HUES64 (cell line): ENCODE measurements at regions not wholly inside any gene's neighbourhood (a gene's known extent, or its start where the extent isn't known, plus 50 kb on each side); places are given as distances from the start of the nearest gene placed in this dataset.

Experiments
- H3K27ac ChIP-seq: 2 replicates; pipeline ENCODE4 v1.7.0; 2013; ENCODE audit warnings: low read depth, low read length, inconsistent platforms
- H3K27me3 ChIP-seq: 2 replicates; pipeline ENCODE4 v1.6.1; 2013; ENCODE audit warnings: mild to moderate bottlenecking, low read length; ENCODE audit not compliant: insufficient read depth
- H3K36me3 ChIP-seq: 2 replicates; pipeline ENCODE4 v1.6.1; 2013; ENCODE audit warnings: mild to moderate bottlenecking, low read length; ENCODE audit not compliant: insufficient read depth
- H3K4me1 ChIP-seq: 2 replicates; pipeline ENCODE4 v1.6.1; 2013; ENCODE audit warnings: mild to moderate bottlenecking, low read length, moderate library complexity; ENCODE audit not compliant: insufficient read depth
- H3K4me3 ChIP-seq: 2 replicates; pipeline ENCODE4 v1.5.1; 2013; ENCODE audit warnings: mild to moderate bottlenecking, low read length, moderate library complexity
- H3K9ac ChIP-seq: 2 replicates; pipeline ENCODE4 v1.6.1; 2013; ENCODE audit warnings: mild to moderate bottlenecking, low read depth, low read length
- H3K9me3 ChIP-seq: 2 replicates; pipeline ENCODE4 v1.6.1; 2013; ENCODE audit warnings: low read depth, low read length; ENCODE audit not compliant: insufficient read depth
- WGBS: fragments of 150-250, 120-280 bp; methylation state at CpG from one replicate; pipeline ENCODE4 v1.1.7; 2013; ENCODE audit warnings: missing lambda C conversion rate; 5-methylcytosine and 5-hydroxymethylcytosine counted together

DNA sequence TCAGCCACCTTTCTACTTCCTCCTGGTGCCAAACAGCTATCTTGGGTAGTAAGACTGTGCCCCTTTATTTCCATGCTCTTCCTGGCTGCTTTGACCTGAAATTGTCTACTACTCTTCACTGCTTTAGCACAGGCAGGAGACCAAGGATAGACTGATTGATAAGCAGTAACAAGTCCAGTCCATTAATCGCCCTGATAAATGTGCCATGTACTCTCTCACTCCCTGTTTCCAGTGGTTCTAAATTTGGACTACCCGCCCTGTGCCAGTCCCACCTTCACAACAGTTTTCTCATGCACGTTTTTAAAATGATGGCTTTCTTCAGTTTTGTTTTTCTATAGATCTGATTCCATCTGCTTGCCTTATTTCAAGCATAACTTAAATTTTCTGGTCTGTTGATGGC lies 189.6 kb upstream of the RBMS1 start:
- H3K4me1 ChIP-seq: no peaks in the 10 kb centered on the region
- 95% methylated on average over 3 of the region's 3 CpGs for WGBS
- peaks cover 2% of the 10 kb centered on the region; the same call in 1 of the 2 replicates for H3K9me3 ChIP-seq

DNA sequence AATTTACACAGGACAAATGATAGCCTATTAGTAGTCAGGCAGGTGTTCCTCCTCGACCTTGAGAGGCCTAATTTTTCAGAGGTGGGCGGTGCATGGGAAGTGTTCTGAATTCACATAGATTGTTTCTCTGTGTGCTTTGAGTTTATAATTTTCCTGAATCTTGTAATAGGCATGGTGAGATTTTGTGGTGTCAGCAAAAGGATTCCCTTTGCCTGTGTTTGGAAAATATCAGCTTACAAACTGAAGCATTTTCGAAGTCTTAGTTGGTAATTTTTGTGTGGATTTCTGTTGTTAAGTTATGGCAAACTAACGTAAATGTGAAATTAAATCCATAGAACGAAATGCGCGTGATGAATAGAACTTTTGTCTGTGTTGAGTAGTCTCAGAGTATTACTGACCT lies 194.0 kb upstream of the RBMS1 start:
- Histone ChIP-seq H3K4me3 (no peak overlapping the region), H3K4me1 (no peaks in the 10 kb centered on the region), H3K27ac (no peak overlapping the region), H3K9me3 (no peaks in the 10 kb centered on the region), H3K27me3 (no peaks in the 10 kb centered on the region), H3K36me3 (no peaks in the 10 kb centered on the region), H3K9ac (no peak overlapping the region)
- 94% methylated on average over 7 of the region's 7 CpGs for WGBS

More for the DNA sequence above, 189.6 kb upstream of the RBMS1 start:
- H3K27me3 ChIP-seq: no peaks in the 10 kb centered on the region
- no peak overlapping the region for H3K4me3 ChIP-seq
- H3K27ac ChIP-seq: no peak overlapping the region
- H3K36me3 ChIP-seq: no peaks in the 10 kb centered on the region
- H3K9ac ChIP-seq: no peak overlapping the region

DNA sequence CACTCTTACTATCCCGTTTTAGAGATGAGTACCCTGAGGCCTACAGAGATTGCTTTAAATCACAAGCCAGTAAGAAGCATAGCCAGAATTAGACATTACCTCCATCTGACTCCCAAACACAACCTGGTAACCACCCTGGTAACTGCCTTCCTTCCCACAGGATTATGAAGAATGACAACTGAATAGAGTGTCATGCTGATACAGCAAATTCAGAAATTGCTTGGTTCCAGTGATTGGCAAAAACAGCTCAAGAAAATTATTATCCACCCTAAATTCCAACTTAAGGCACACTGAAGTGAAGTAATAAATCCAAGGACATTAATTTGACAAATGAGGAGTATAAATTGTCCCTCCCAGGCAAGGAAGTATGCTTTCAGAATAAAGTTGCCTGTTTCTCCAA lies 195.8 kb upstream of the RBMS1 start:
- no peaks in the 10 kb centered on the region for H3K4me1 ChIP-seq
- H3K9ac ChIP-seq: no peak overlapping the region
- 91% methylated on average over 1 of the region's 1 CpG for WGBS
- no peak overlapping the region for H3K4me3 ChIP-seq
- H3K36me3 ChIP-seq: no peaks in the 10 kb centered on the region
- no peaks in the 10 kb centered on the region for H3K9me3 ChIP-seq
- H3K27ac ChIP-seq: no peak overlapping the region
- no peaks in the 10 kb centered on the region for H3K27me3 ChIP-seq

DNA sequence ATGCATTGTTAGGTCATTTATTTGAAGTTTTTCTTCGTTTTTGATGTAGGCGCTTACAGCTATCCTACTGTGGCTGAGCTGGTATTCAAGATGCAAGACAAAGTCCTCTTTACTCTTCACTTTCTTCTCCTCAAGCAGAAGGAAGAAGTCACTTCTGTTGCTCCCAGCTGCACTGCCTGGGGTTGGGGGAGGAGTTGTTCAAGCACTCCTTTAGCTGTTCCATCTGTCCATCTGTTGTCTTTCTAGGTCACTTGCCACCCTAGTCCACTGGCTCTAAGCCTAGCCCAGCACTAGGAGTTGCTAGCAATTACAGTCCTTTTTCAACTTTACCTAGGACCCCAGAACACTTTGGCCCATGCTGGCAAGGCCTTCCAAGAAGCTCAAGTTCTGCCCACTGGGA lies 200.6 kb upstream of the RBMS1 start:
- 94% methylated on average over 2 of the region's 2 CpGs for WGBS
- no peaks in the 10 kb centered on the region for H3K9me3 ChIP-seq
- H3K27ac ChIP-seq: no peak overlapping the region
- no peaks in the 10 kb centered on the region for H3K4me1 ChIP-seq
- H3K4me3 ChIP-seq: no peak overlapping the region
- no peaks in the 10 kb centered on the region for H3K27me3 ChIP-seq
- no peaks in the 10 kb centered on the region for H3K36me3 ChIP-seq
- H3K9ac ChIP-seq: no peak overlapping the region

DNA sequence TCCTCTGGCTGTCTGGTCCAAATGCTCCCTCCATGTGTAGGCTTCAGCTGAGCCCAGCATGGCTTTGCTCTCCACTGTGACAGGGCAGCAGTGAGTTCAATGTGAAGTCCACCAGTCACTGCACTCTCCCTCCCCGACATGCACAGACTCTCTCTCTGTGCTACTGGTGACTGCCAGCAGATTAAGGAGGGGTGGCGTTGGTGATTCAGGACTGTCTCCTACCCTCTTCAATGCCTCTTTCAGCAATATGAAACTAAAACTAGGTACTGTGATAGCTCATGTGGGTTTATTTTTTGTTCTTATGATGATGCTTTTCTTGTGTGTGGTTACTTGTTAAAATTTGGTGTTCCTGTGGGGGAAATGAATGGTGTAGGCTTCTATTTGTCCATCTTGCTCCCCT lies 201.0 kb upstream of the RBMS1 start:
- H3K9ac ChIP-seq: no peak overlapping the region
- no peaks in the 10 kb centered on the region for H3K9me3 ChIP-seq
- no peak overlapping the region for H3K27ac ChIP-seq
- WGBS: 86% methylated on average over 1 of the region's 2 CpGs
- no peaks in the 10 kb centered on the region for H3K36me3 ChIP-seq
- H3K4me1 ChIP-seq: no peaks in the 10 kb centered on the region
- no peak overlapping the region for H3K4me3 ChIP-seq
- no peaks in the 10 kb centered on the region for H3K27me3 ChIP-seq

DNA sequence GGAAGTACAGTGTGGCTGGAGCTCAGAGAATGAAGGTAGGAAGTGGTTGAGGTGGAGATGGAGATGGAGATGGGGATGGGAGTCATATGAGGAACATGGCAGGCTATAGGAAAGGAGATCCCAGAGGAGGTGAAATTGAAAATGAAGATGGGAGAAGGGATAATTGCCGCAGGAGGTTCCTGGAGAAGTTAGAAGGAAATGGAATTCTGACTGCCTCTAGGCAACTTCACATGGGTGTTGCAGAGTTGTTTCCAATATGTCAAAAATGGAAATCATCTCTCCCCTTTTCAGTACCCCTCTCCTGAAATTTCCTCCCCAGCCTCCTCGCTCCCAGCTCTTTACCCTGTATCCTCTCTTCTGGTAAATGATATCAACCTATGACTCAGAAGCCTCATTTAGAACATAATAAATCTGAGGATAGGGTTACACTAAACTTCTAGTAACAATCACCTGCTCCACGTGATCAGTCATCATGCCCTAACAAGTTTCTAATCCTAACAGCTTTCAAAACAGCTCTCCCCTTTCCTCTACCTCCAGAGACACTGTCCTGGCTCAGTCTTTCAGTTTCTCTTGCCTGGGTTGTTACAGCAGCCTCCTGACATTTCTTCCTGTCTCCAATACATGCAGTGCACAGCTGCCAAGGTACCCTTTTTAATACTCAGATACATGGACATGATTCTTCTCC lies 201.9 kb upstream of the RBMS1 start:
- H3K4me1 ChIP-seq: no peaks in the 10 kb centered on the region
- no peak overlapping the region for H3K9ac ChIP-seq
- H3K9me3 ChIP-seq: no peaks in the 10 kb centered on the region
- 89% methylated on average over 3 of the region's 3 CpGs for WGBS
- H3K4me3 ChIP-seq: no peak overlapping the region
- H3K36me3 ChIP-seq: no peaks in the 10 kb centered on the region
- no peaks in the 10 kb centered on the region for H3K27me3 ChIP-seq
- H3K27ac ChIP-seq: no peak overlapping the region

DNA sequence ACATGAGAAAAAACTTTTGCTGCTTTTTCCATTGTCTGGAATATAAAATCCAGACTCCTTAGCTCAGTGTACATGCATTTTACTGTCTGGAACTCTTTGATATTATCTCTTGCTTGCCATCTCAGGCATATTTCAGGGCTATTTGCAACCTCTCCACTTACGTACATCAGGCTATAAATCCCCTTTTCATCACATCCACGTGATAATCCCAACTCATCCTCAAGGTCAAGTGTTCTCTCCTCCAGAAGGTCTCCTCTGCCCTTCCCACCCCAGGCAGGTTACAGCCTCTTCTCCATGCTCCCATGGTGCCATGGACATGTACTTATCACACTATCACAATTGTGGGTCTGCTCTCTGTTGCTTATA lies 202.5 kb upstream of the RBMS1 start:
- no peaks in the 10 kb centered on the region for H3K4me1 ChIP-seq
- no peaks in the 10 kb centered on the region for H3K9me3 ChIP-seq
- H3K9ac ChIP-seq: no peak overlapping the region
- WGBS: 93% methylated on average over 2 of the region's 2 CpGs
- H3K27me3 ChIP-seq: no peaks in the 10 kb centered on the region
- no peak overlapping the region for H3K27ac ChIP-seq
- no peak overlapping the region for H3K4me3 ChIP-seq
- H3K36me3 ChIP-seq: no peaks in the 10 kb centered on the region

DNA sequence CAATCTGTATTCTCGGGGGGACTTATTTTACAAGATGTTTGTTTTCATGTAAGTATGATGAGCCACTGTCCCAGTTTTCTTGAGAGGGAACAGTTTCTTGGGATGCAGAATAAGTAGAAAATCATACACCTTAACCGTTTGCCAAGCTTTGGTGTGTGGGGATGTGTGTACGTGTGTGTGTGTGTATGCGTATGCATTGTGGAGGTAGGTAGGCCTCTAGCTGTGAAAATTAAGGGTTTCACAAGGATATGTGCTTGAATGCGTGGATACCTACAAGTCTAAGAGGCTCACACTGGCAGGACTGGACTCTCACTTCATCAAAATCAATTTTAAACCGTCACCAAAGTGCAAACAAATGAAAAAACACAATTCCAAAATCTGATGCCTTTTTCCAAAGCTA lies 204.2 kb upstream of the RBMS1 start:
- Histone ChIP-seq H3K9ac (no peak overlapping the region), H3K9me3 (no peaks in the 10 kb centered on the region), H3K4me1 (0 out of 2 replicates have a peak, but pooled peaks cover 3% of the 10 kb centered on the region), H3K27ac (no peak overlapping the region), H3K4me3 (no peak overlapping the region), H3K36me3 (no peaks in the 10 kb centered on the region), H3K27me3 (no peaks in the 10 kb centered on the region)
- WGBS: 98% methylated on average over 6 of the region's 6 CpGs

DNA sequence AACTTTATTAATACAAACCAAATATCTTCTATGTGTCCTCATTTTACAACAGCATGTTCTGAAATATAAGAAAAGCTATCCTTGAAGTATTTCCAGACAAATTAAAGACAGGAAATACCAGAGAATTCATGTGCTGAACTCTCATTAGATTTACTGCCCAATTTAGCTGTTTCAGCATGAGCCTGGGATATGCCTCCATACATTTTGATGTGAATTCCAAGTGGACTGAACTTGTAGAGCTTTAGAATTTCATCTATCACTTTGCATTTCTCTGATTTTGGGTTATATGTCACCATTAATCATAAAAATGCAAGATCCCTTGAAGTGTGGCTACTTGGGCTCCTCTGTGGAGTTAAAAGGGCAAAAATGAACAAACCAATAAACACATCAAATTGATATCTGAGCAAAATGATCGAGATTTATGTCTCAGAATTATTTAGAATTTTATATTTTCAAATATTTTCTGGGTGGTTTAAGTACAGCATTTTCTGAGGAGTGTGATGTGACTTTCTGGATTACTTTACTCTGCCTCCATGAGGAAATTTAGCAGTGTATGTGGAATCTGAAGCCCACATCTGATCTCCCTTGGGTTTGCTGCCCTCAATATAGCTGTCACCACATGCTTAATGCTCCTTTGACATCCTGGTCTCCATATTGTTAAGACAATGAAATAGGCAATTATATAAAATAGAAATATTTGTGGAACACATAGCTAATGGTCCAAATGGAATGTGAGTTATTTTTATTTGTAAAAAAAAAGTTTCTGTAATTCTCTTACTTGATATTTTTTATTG lies 206.6 kb upstream of the RBMS1 start:
- Histone ChIP-seq H3K9ac (no peak overlapping the region), H3K27me3 (no peaks in the 10 kb centered on the region), H3K27ac (no peak overlapping the region), H3K9me3 (no peaks in the 10 kb centered on the region), H3K4me3 (no peak overlapping the region), H3K4me1 (peaks cover 13% of the 10 kb centered on the region), H3K36me3 (no peaks in the 10 kb centered on the region)
- WGBS: no CpG with 5 or more reads among the region's 1 CpG

DNA sequence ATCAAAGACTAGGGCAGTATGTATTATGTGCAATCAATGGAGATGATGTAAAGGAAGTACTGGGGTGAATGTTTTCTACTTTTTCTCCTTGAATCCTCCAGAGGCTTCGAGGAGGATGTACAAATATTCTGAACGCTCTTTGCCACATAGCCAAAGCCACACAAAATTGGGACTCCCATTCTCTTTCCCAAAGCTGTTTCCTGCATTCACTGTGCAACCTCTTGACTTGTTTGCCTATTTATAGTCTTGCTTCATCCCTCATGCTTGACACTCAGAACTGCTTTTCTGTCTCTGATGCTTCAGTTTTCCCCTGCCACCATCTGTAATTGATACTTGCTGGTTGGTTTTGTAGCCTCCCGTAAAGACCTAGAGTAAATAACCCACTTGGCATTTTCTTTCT lies 208.2 kb upstream of the RBMS1 start:
- Histone ChIP-seq H3K27ac (no peak overlapping the region), H3K9me3 (0 out of 2 replicates have a peak, but pooled peaks cover 2% of the 10 kb centered on the region), H3K9ac (no peak overlapping the region), H3K36me3 (no peaks in the 10 kb centered on the region), H3K4me3 (no peak overlapping the region), H3K4me1 (peaks cover 13% of the 10 kb centered on the region), H3K27me3 (no peaks in the 10 kb centered on the region)
- WGBS: 97% methylated on average over 2 of the region's 3 CpGs

DNA sequence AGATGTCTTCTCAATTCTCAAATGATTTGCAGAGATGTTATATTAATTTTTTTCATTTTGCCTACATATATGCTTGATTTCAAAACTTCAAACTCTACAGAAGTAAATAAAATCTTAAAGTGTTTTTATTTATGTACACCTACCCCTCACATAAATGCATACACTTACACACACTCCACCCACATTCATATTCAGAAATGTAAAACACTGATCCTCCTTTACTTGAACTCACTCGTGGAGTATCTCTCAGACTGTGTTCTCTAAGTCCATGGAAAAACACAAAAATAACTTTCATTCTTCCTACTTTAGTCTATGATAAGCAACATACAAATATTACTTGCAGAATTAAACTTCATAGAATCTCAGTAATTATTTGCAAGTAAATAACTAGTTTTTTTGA lies 209.1 kb upstream of the RBMS1 start:
- Histone ChIP-seq H3K36me3 (no peaks in the 10 kb centered on the region), H3K9me3 (peaks cover 4% of the 10 kb centered on the region; the same call in 1 of the 2 replicates), H3K4me1 (peaks cover 13% of the 10 kb centered on the region), H3K4me3 (no peak overlapping the region), H3K27me3 (no peaks in the 10 kb centered on the region), H3K27ac (no peak overlapping the region), H3K9ac (no peak overlapping the region)
- 87% methylated on average over 1 of the region's 1 CpG for WGBS
